Activated T-cell treated with anti-CD3 and anti-CD28 coated beads, Interleukin-2, amount 50 U/mL, for 24 hours (primary cell): ENCODE measurements at regions not wholly inside any gene's neighbourhood (a gene's known extent, or its start where the extent isn't known, plus 50 kb on each side); places are given as distances from the start of the nearest gene placed in this dataset.
"Not testable (repeated sequence)": the region's sequence is repeated elsewhere in the genome, so short reads cannot be mapped to it uniquely, and the experiment has no call there.

Experiments used
- DNase-seq: peaks from one replicate; pipeline ENCODE4 v3.0.0-alpha.2; 2020
- H3K27ac Mint-ChIP-seq: 2 replicates; pipeline ENCODE4 v1.8.0; 2020; ENCODE audit warnings: mild to moderate bottlenecking, mixed read lengths
- H3K27me3 Mint-ChIP-seq: 2 replicates; pipeline ENCODE4 v1.8.0; 2020; ENCODE audit warnings: mixed read lengths
- H3K36me3 Mint-ChIP-seq: 2 replicates; pipeline ENCODE4 v1.8.0; 2020; ENCODE audit warnings: low read depth, mixed read lengths
- H3K4me1 Mint-ChIP-seq: 2 replicates; pipeline ENCODE4 v1.8.0; 2020; ENCODE audit warnings: low read depth, mixed read lengths
- H3K4me3 Mint-ChIP-seq: 2 replicates; pipeline ENCODE4 v1.8.0; 2020; ENCODE audit warnings: mild to moderate bottlenecking, moderate library complexity, mixed read lengths
- H3K9me3 Mint-ChIP-seq: 2 replicates; pipeline ENCODE4 v1.8.0; 2020; ENCODE audit warnings: mixed read lengths

GRCh38 chr19:29054886-29055675 lies 157.9 kb downstream of the UQCRFS1 start:
- no peak for DNase-seq

DNA sequence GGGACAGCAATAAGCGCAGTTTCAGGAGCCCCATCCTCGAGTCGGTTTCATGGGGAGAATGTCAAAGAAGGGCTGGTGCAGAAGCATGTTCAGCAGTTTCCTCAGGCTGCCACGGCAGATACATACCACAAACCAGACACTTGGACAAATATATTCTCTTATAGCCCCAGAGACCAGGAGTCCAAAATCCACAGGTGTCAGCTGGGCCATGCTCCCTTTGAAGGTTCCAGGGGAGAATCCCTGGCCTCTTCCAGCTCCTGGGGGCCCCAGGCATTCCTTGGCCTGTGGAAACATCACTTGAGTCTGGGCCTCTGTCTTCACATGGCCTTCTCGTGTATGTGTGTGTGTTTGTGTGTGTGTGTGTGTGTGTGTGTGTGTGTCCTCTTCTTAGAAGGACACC lies 164.1 kb downstream of the UQCRFS1 start:
- no peak overlapping the region for H3K4me3 Mint-ChIP-seq
- no peak overlapping the region for H3K27ac Mint-ChIP-seq
- H3K9me3 Mint-ChIP-seq = peaks cover 2% of the 10 kb centered on the region
- H3K36me3 Mint-ChIP-seq = no peaks in the 10 kb centered on the region
- H3K4me1 Mint-ChIP-seq = no peaks in the 10 kb centered on the region
- no peak for DNase-seq
- H3K27me3 Mint-ChIP-seq = peaks cover 3% of the 10 kb centered on the region

More at GRCh38 chr19:29054886-29055675, 157.9 kb downstream of the UQCRFS1 start:
- no peak overlapping the region for H3K27ac Mint-ChIP-seq
- no peak overlapping the region for H3K4me3 Mint-ChIP-seq
- H3K36me3 Mint-ChIP-seq = no peaks in the 10 kb centered on the region
- H3K9me3 Mint-ChIP-seq = peaks cover 2% of the 10 kb centered on the region
- H3K4me1 Mint-ChIP-seq = no peaks in the 10 kb centered on the region
- peaks cover 3% of the 10 kb centered on the region for H3K27me3 Mint-ChIP-seq

- peaks cover 6% of the 10 kb centered on the region for H3K27me3 Mint-ChIP-seq
- H3K4me1 Mint-ChIP-seq = no peaks in the 10 kb centered on the region
- no peak for DNase-seq
- H3K27ac Mint-ChIP-seq = no peak overlapping the region
- peaks cover 3% of the 10 kb centered on the region for H3K9me3 Mint-ChIP-seq
- no peaks in the 10 kb centered on the region for H3K36me3 Mint-ChIP-seq
- H3K4me3 Mint-ChIP-seq = no peak overlapping the region
These were observed 167.2 kb downstream of the UQCRFS1 start for GRCh38 chr19:29045679-29046254.

GRCh38 chr19:29044037-29044436 lies 168.9 kb downstream of the UQCRFS1 start:
- no peak overlapping the region for H3K4me3 Mint-ChIP-seq
- H3K4me1 Mint-ChIP-seq = no peaks in the 10 kb centered on the region
- peaks cover 9% of the 10 kb centered on the region for H3K27me3 Mint-ChIP-seq
- H3K36me3 Mint-ChIP-seq = no peaks in the 10 kb centered on the region
- H3K9me3 Mint-ChIP-seq = peaks cover 3% of the 10 kb centered on the region
- no peak for DNase-seq
- H3K27ac Mint-ChIP-seq = no peak overlapping the region

- peaks cover 3% of the 10 kb centered on the region for H3K9me3 Mint-ChIP-seq
These were observed 170.5 kb downstream of the UQCRFS1 start for GRCh38 chr19:29042450-29042849.

DNA sequence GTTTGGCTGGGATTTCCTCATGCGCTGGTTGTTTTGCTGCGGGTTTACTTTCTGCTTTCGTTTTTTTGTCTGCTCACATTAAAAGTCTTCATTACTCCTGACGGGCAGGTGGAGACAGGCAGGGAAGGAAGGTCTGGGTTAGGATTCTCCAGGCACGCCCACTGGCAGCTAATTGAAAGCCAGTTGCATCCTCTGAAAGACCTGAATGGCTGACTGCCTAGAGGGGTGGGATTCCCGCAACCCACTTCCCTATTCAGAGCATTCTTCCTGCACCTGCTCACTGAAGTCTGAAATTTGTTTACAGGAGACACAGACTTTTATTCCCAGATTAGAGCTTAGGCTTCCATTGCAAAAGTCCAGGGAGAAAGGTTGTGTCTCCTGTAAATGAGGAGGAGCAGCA lies 172.0 kb downstream of the UQCRFS1 start:
- no peak for DNase-seq
- H3K27me3 Mint-ChIP-seq = peaks cover 9% of the 10 kb centered on the region
- H3K4me3 Mint-ChIP-seq = no peak overlapping the region
- no peaks in the 10 kb centered on the region for H3K4me1 Mint-ChIP-seq
- no peaks in the 10 kb centered on the region for H3K36me3 Mint-ChIP-seq
- H3K27ac Mint-ChIP-seq = no peak overlapping the region
- H3K9me3 Mint-ChIP-seq = peaks cover 3% of the 10 kb centered on the region

More at GRCh38 chr19:29042450-29042849, 170.5 kb downstream of the UQCRFS1 start:
- no peak for DNase-seq
- Mint-ChIP-seq H3K27ac (no peak overlapping the region), H3K27me3 (peaks cover 9% of the 10 kb centered on the region), H3K4me1 (no peaks in the 10 kb centered on the region), H3K4me3 (no peak overlapping the region), H3K36me3 (no peaks in the 10 kb centered on the region)

DNA sequence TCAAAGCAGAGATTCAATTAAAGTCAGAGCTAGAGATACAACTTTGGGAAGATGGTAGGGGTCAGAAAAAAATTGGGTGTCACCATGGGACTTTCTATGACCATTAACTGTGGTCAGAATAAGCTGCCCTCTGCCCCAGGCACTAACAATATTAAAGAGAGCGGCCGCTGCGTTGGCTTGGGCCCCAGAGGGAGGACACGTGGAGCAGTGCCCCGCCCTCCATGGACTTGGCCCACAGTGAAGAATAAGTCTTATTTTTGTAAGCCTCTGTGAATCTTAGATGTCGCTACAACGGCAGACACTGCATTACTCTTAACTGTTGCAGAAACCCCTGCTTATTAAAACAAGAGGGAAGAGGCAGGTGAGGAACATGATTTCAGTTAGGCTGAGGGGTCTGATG lies 172.7 kb downstream of the UQCRFS1 start:
- Mint-ChIP-seq H3K4me3 (no peak overlapping the region), H3K27ac (no peak overlapping the region), H3K36me3 (no peaks in the 10 kb centered on the region), H3K27me3 (peaks cover 9% of the 10 kb centered on the region), H3K9me3 (peaks cover 3% of the 10 kb centered on the region), H3K4me1 (no peaks in the 10 kb centered on the region)
- DNase-seq = no peak

- not testable (repeated sequence) for H3K27ac Mint-ChIP-seq, DNase-seq, H3K4me1 Mint-ChIP-seq, H3K27me3 Mint-ChIP-seq, H3K9me3 Mint-ChIP-seq, H3K4me3 Mint-ChIP-seq, H3K36me3 Mint-ChIP-seq
These were observed 173.9 kb downstream of the UQCRFS1 start for GRCh38 chr19:29039036-29039435.

- DNase-seq = no peak
- no peaks in the 10 kb centered on the region for H3K36me3 Mint-ChIP-seq
- H3K4me3 Mint-ChIP-seq = no peak overlapping the region
- no peaks in the 10 kb centered on the region for H3K9me3 Mint-ChIP-seq
- H3K27ac Mint-ChIP-seq = no peak overlapping the region
- H3K27me3 Mint-ChIP-seq = no peaks in the 10 kb centered on the region
- no peaks in the 10 kb centered on the region for H3K4me1 Mint-ChIP-seq
These were observed 181.7 kb downstream of the UQCRFS1 start for GRCh38 chr19:29031216-29031615.

DNA sequence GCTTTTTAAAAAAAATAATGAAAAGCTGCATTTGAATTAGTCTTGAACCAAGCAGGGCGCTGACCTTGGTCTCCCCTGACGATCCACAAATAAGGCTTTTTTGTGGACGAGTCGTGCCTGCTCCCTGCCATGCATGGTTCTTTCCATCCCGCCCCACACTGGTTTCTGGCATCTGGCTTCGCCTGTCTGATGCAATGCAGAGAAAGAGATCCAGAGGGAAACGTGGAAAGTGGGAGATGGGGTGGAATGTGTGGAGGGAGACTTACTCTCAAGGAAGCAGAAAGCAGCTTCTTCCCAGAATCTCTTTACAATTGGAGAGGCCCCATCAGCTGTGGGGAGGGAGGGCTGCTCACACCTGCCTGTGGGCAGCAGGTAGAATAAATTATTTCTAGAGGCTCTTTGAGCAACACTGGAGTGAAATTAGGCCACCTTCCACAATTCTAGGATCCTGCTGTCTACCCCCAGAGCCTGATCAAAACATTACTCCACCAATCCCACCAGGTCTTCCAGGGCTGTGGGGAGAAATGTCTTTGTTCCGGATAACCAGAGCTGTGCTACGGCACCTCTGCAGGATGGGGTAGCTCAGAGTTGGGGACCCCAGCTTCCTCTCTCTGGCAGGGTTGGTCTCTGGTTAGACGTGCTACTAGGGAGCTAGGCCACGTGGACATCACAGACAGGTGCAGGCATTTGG lies 183.5 kb downstream of the UQCRFS1 start:
- Mint-ChIP-seq H3K27ac (no peak overlapping the region), H3K27me3 (no peaks in the 10 kb centered on the region), H3K36me3 (no peaks in the 10 kb centered on the region), H3K9me3 (no peaks in the 10 kb centered on the region), H3K4me3 (no peak overlapping the region), H3K4me1 (no peaks in the 10 kb centered on the region)
- DNase-seq = no peak

DNA sequence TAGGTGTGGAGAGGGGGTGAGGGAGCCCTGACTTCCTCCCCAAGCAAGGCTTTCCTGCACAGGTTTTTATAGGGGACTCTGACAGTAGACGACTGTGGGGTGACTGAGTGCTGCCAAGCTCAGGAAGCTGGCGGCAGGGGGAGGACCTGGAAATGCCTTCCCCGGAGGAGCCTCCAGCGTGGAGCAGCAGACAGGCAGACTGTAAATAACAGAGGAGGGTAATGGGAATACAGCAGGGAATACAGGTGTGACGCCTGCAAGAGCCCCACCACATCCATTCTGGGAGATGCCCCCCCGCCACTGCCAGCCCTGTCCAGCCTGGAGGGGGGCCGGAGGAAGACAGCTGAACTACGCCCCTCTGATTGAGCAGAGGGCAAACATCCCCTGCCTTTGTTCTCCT lies 190.4 kb downstream of the UQCRFS1 start:
- no peak overlapping the region for H3K4me3 Mint-ChIP-seq
- no peaks in the 10 kb centered on the region for H3K36me3 Mint-ChIP-seq
- DNase-seq = no peak

DNA sequence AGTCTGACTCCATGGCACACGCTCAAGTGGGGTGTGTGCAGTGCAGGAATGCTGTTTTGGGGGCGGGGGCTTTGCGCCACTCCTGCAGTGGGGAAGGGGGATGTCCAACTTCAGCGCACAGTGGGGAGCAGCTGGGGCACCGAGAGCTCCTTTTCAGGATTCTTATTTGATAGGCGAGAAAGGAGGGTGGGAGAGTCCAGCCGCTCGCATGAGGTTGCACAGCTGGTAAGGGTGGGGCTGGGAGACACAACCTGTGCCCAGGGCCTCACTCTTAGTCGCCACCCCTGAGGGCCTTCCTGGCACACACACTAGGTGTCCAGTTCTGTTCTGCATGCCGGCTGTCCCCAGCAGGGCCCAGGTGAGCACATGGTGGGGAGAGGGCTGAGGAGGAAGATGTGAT lies 190.8 kb downstream of the UQCRFS1 start:
- H3K36me3 Mint-ChIP-seq = no peaks in the 10 kb centered on the region
- no peak overlapping the region for H3K27ac Mint-ChIP-seq
- no peaks in the 10 kb centered on the region for H3K9me3 Mint-ChIP-seq
- no peak for DNase-seq
- H3K4me3 Mint-ChIP-seq = no peak overlapping the region
- H3K4me1 Mint-ChIP-seq = no peaks in the 10 kb centered on the region
- H3K27me3 Mint-ChIP-seq = peaks cover 6% of the 10 kb centered on the region

More for the DNA sequence above, 190.4 kb downstream of the UQCRFS1 start:
- peaks cover 6% of the 10 kb centered on the region for H3K27me3 Mint-ChIP-seq
- no peaks in the 10 kb centered on the region for H3K4me1 Mint-ChIP-seq
- no peak overlapping the region for H3K27ac Mint-ChIP-seq
- H3K9me3 Mint-ChIP-seq = no peaks in the 10 kb centered on the region

- no peak overlapping the region for H3K27ac Mint-ChIP-seq
- no peaks in the 10 kb centered on the region for H3K9me3 Mint-ChIP-seq
- H3K36me3 Mint-ChIP-seq = no peaks in the 10 kb centered on the region
- peaks cover 6% of the 10 kb centered on the region for H3K27me3 Mint-ChIP-seq
- H3K4me3 Mint-ChIP-seq = no peak overlapping the region
- no peaks in the 10 kb centered on the region for H3K4me1 Mint-ChIP-seq
- DNase-seq = no peak
These were observed 191.6 kb downstream of the UQCRFS1 start for GRCh38 chr19:29021232-29021916.

DNA sequence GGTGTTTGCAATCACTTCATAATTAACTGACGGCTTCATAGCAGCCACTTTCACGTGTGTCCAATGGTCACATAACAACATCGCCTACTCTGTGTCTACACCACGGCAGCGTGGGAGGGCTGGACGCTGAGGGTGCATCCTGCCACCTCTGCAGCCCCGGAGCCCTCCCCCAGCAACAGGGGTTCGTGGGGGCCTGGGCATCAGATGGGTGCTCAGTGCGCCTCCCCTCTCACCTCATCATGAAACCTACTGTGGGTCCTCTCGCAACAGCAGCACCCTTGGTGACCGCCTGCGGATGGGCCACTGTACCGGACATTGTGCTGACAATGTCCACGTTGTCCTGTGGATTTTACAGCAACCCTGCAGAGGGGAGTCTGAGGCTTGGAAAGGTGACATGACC lies 193.5 kb downstream of the UQCRFS1 start:
- Mint-ChIP-seq H3K27me3 (peaks cover 6% of the 10 kb centered on the region), H3K27ac (no peak overlapping the region), H3K9me3 (no peaks in the 10 kb centered on the region)

More for the DNA sequence above, 193.5 kb downstream of the UQCRFS1 start:
- no peaks in the 10 kb centered on the region for H3K36me3 Mint-ChIP-seq
- no peak for DNase-seq
- H3K4me1 Mint-ChIP-seq = no peaks in the 10 kb centered on the region
- no peak overlapping the region for H3K4me3 Mint-ChIP-seq
